ENCODE measurements at regions not wholly inside any gene's neighbourhood (a gene's known extent, or its start where the extent isn't known, plus 50 kb on each side); places are given as distances from the start of the nearest gene placed in this dataset.

- no peak for DNase-seq (ENCODE audit: low read depth)
- H3K4me3 ChIP-seq (ENCODE audit: low read depth, low read length): no peak overlapping the region
- TF ChIP-seq CTCF (IDR thresholded peaks at IDR 0.05; ENCODE audit: control insufficient read depth, extremely low read depth, insufficient read depth): no peak
These were observed 83.0 kb upstream of the PDZRN3 start for GRCh38 chr3:73707772-73708171.

DNA sequence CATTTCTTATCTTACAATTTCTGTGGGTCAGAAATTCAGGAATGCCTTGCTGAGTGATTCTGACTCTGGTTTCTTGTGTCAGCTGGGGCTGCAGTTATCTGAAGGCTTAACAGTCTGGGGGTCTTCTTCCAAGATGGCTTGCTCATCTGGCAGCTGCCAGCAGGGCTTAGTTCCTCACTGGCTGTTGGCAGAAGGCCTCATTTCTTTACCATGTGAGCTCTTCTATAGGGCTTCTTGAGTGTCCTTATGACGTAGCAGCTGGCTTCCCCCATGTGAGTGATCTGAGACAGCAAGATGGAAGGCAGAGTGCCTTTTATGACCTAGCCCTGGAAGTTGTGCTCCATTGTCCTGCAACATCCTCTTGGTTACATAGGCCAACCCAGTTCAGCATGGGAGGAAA, 82.0 kb upstream of the PDZRN3 start:
- no peak for TF ChIP-seq CTCF (IDR thresholded peaks at IDR 0.05; ENCODE audit: control insufficient read depth, extremely low read depth, insufficient read depth)

GRCh38 chr3:73705792-73706191, 81.1 kb upstream of the PDZRN3 start:
- H3K4me3 ChIP-seq (ENCODE audit: low read depth, low read length): no peak overlapping the region
- no peak for TF ChIP-seq CTCF (IDR thresholded peaks at IDR 0.05; ENCODE audit: control insufficient read depth, extremely low read depth, insufficient read depth)
- DNase-seq (ENCODE audit: low read depth): no peak

More for the DNA sequence above, 82.0 kb upstream of the PDZRN3 start:
- no peak overlapping the region for H3K4me3 ChIP-seq (ENCODE audit: low read depth, low read length)
- no peak for DNase-seq (ENCODE audit: low read depth)

GRCh38 chr3:73699327-73699726, 74.6 kb upstream of the PDZRN3 start:
- TF ChIP-seq CTCF (IDR thresholded peaks at IDR 0.05; ENCODE audit: control insufficient read depth, extremely low read depth, insufficient read depth): no peak
- no peak for DNase-seq (ENCODE audit: low read depth)
- H3K4me3 ChIP-seq (ENCODE audit: low read depth, low read length): no peak overlapping the region

GRCh38 chr3:73697020-73697419, 72.3 kb upstream of the PDZRN3 start:
- TF ChIP-seq CTCF (IDR thresholded peaks at IDR 0.05; ENCODE audit: control insufficient read depth, extremely low read depth, insufficient read depth): no peak
- DNase-seq (ENCODE audit: low read depth): no peak
- H3K4me3 ChIP-seq (ENCODE audit: low read depth, low read length): no peak overlapping the region

- DNase-seq (ENCODE audit: low read depth): no peak
- TF ChIP-seq CTCF (IDR thresholded peaks at IDR 0.05; ENCODE audit: control insufficient read depth, extremely low read depth, insufficient read depth): no peak
- no peak overlapping the region for H3K4me3 ChIP-seq (ENCODE audit: low read depth, low read length)
These were observed 71.1 kb upstream of the PDZRN3 start for GRCh38 chr3:73695841-73696240.

- H3K4me3 ChIP-seq (ENCODE audit: low read depth, low read length): no peak overlapping the region
- no peak for TF ChIP-seq CTCF (IDR thresholded peaks at IDR 0.05; ENCODE audit: control insufficient read depth, extremely low read depth, insufficient read depth)
These were observed 70.4 kb upstream of the PDZRN3 start for GRCh38 chr3:73694983-73695757.

More at GRCh38 chr3:73694983-73695757, 70.4 kb upstream of the PDZRN3 start:
- no peak for DNase-seq (ENCODE audit: low read depth)
